IMR-90 (cell line): ENCODE measurements at regions not wholly inside any gene's neighbourhood (a gene's known extent, or its start where the extent isn't known, plus 50 kb on each side); places are given as distances from the start of the nearest gene placed in this dataset.

Experiments used
- ATAC-seq: fragments of 200-7000 bp; cut with Tn5 transposase; 2 replicates; pipeline ENCODE4 v1.9.1; 2020; ENCODE audit warnings: low read depth, mild to moderate bottlenecking, moderate library complexity
- BruUV-seq: library from RNA; stranded (reverse); fragments of 400-500 nt; replicated peaks from 2 replicates; lab custom pipeline; 2021; lab: Mats Ljungman, UMichigan
- CTCF ChIA-PET: fragments of 300-600 bp; formaldehyde crosslinking; extraction: SDS; loops from one replicate; lab custom pipeline; 2021; ENCODE audit warnings: antibody characterized with exemption; lab: Yijun Ruan, JAX
- POLR2A ChIA-PET: fragments of 300-600 bp; sonication (Branson Sonifier 250); formaldehyde crosslinking; loops from one replicate; lab custom pipeline; 2022; ENCODE audit warnings: antibody characterized with exemption; ENCODE audit not compliant: unreplicated experiment; lab: Charles Lee
- DNase-seq: peaks from one replicate; pipeline ENCODE4 v3.0.0; 2013
- H2AFZ ChIP-seq: replicated peaks from 2 replicates; pipeline ENCODE3; 2013; ENCODE audit warnings: low read length, mild to moderate bottlenecking; ENCODE audit not compliant: poor library complexity
- H2AK5ac ChIP-seq: 2 replicates; pipeline ENCODE4 v1.6.1; 2013; ENCODE audit warnings: low read depth, low read length, inconsistent platforms
- H2AK9ac ChIP-seq: replicated peaks from 2 replicates; pipeline ENCODE3; 2013; ENCODE audit warnings: mild to moderate bottlenecking, low read depth, low read length, moderate library complexity; ENCODE audit not compliant: poor library complexity
- H2BK120ac ChIP-seq: 2 replicates; pipeline ENCODE4 v1.6.1; 2013; ENCODE audit warnings: low read depth, low read length, inconsistent platforms
- H2BK15ac ChIP-seq: 3 replicates; pipeline ENCODE4 v1.6.1; 2013; ENCODE audit warnings: low read depth, low read length, inconsistent platforms
- H2BK20ac ChIP-seq: 2 replicates; pipeline ENCODE4 v1.6.1; 2013; ENCODE audit warnings: low read depth, mild to moderate bottlenecking, inconsistent platforms, low read length, moderate library complexity
- H2BK5ac ChIP-seq: 2 replicates; pipeline ENCODE4 v1.6.1; 2013; ENCODE audit warnings: mild to moderate bottlenecking, low read depth, low read length, inconsistent platforms; ENCODE audit not compliant: poor library complexity, severe bottlenecking
- H3K14ac ChIP-seq: replicated peaks from 2 replicates; pipeline ENCODE4 v1.6.1; 2013; ENCODE audit warnings: low read depth, low read length, inconsistent platforms
- H3K18ac ChIP-seq: 2 replicates; pipeline ENCODE4 v1.6.1; 2013; ENCODE audit warnings: low read depth, low read length, control low read depth
- H3K23ac ChIP-seq: 2 replicates; pipeline ENCODE4 v1.6.1; 2013; ENCODE audit warnings: low read depth, low read length, inconsistent platforms
- H3K27ac ChIP-seq: 2 replicates; pipeline ENCODE4 v1.5.1; 2013; ENCODE audit warnings: mild to moderate bottlenecking, control low read depth, low read length; ENCODE audit not compliant: insufficient read depth
- H3K27me3 ChIP-seq: 2 replicates; pipeline ENCODE4 v1.6.1; 2013; ENCODE audit warnings: low read length; ENCODE audit not compliant: control insufficient read depth, insufficient read depth
- H3K36me3 ChIP-seq: 2 replicates; pipeline ENCODE4 v1.6.1; 2013; ENCODE audit warnings: low read length, mixed read lengths; ENCODE audit not compliant: control insufficient read depth, insufficient read depth
- H3K4ac ChIP-seq: 2 replicates; pipeline ENCODE4 v1.6.1; 2013; ENCODE audit warnings: low read depth, low read length, inconsistent platforms
- H3K4me1 ChIP-seq: 2 replicates; pipeline ENCODE4 v1.6.1; 2013; ENCODE audit warnings: low read length, mixed read lengths; ENCODE audit not compliant: control insufficient read depth, insufficient read depth
- H3K4me2 ChIP-seq: 2 replicates; pipeline ENCODE4 v1.6.1; 2013; ENCODE audit warnings: low read depth, mild to moderate bottlenecking, control low read depth, low read length, moderate library complexity
- H3K4me3 ChIP-seq: 2 replicates; pipeline ENCODE4 v1.5.1; 2013; ENCODE audit warnings: low read depth, mild to moderate bottlenecking, control low read depth, low read length, moderate library complexity; ENCODE audit not compliant: insufficient read depth
- H3K56ac ChIP-seq: 2 replicates; pipeline ENCODE4 v1.6.1; 2013; ENCODE audit warnings: low read length, inconsistent platforms; ENCODE audit not compliant: insufficient read depth; ENCODE audit errors: extremely low read depth
- H3K79me1 ChIP-seq, 2 experiments: 2 replicates each; pipeline ENCODE4 v1.6.1; 2013; ENCODE audit warnings: low read length in 2 of 2, inconsistent platforms in 1 of 2, low read depth in 1 of 2
- H3K9ac ChIP-seq: 2 replicates; pipeline ENCODE4 v1.6.1; 2013; ENCODE audit warnings: low read depth, low read length, control low read depth
- H3K9me1 ChIP-seq: 2 replicates; pipeline ENCODE4 v1.6.1; 2013; ENCODE audit warnings: low read length, inconsistent platforms; ENCODE audit not compliant: insufficient read depth
- H3K9me3 ChIP-seq: 2 replicates; pipeline ENCODE4 v1.6.1; 2013; ENCODE audit warnings: low read length; ENCODE audit not compliant: control insufficient read depth, insufficient read depth
- H4K20me1 ChIP-seq: 2 replicates; pipeline ENCODE4 v1.6.1; 2013; ENCODE audit warnings: low read length, inconsistent platforms; ENCODE audit not compliant: insufficient read depth
- H4K5ac ChIP-seq: 2 replicates; pipeline ENCODE4 v1.6.1; 2013; ENCODE audit warnings: mild to moderate bottlenecking, low read depth, low read length, control low read depth
- H4K8ac ChIP-seq, 2 experiments: 2 replicates each; pipeline ENCODE4 v1.6.1; 2013; ENCODE audit warnings: low read depth in 2 of 2, low read length in 2 of 2, control low read depth in 1 of 2, inconsistent platforms in 1 of 2
- H4K91ac ChIP-seq: 2 replicates; pipeline ENCODE4 v1.6.1; 2013; ENCODE audit warnings: low read depth, low read length, inconsistent platforms; ENCODE audit not compliant: insufficient read depth
- BHLHE40 ChIP-seq: fragments of 150-350 bp; IDR thresholded peaks from 2 replicates; pipeline ENCODE4 v1.6.1; 2016; ENCODE audit warnings: mild to moderate bottlenecking, low read depth, low read length
- CEBPB ChIP-seq: IDR thresholded peaks from 2 replicates; pipeline ENCODE4 v1.6.1; 2012; ENCODE audit warnings: low read depth, low read length, improper control_type of control experiment
- CHD1 ChIP-seq: IDR thresholded peaks from 2 replicates; pipeline ENCODE4 v1.6.1; 2012; ENCODE audit warnings: low read depth, low read length, improper control_type of control experiment
- FOS ChIP-seq: fragments of 150-350 bp; IDR thresholded peaks from 2 replicates; pipeline ENCODE4 v1.6.1; 2016; ENCODE audit warnings: low read depth, low read length
- MAFK ChIP-seq: IDR thresholded peaks from 2 replicates; pipeline ENCODE4 v1.6.1; 2012; ENCODE audit warnings: low read depth, low read length, improper control_type of control experiment
- MAZ ChIP-seq: IDR thresholded peaks from 2 replicates; pipeline ENCODE4 v1.6.1; 2012; ENCODE audit warnings: low read depth, mild to moderate bottlenecking, low read length, improper control_type of control experiment, moderate library complexity, borderline replicate concordance
- MXI1 ChIP-seq: IDR thresholded peaks from 2 replicates; pipeline ENCODE4 v1.6.1; 2012; ENCODE audit warnings: low read depth, mild to moderate bottlenecking, low read length, moderate library complexity, borderline replicate concordance
- NFE2L2 ChIP-seq: fragments of 150-350 bp; IDR thresholded peaks from 2 replicates; pipeline ENCODE4 v1.6.1; 2016; ENCODE audit warnings: low read depth, mild to moderate bottlenecking, low read length
- POLR2A ChIP-seq: IDR thresholded peaks from 2 replicates; pipeline ENCODE4 v1.6.1; 2012; ENCODE audit warnings: mild to moderate bottlenecking, low read depth, low read length
- RAD21 ChIP-seq: IDR thresholded peaks from 2 replicates; pipeline ENCODE4 v1.6.1; 2012; ENCODE audit warnings: low read length, improper control_type of control experiment
- RCOR1 ChIP-seq: IDR thresholded peaks from 2 replicates; pipeline ENCODE4 v1.6.1; 2012; ENCODE audit warnings: mild to moderate bottlenecking, low read length, improper control_type of control experiment; ENCODE audit not compliant: insufficient replicate concordance
- RFX5 ChIP-seq: IDR thresholded peaks from 2 replicates; pipeline ENCODE4 v1.8.0; 2012; ENCODE audit warnings: low read depth, mild to moderate bottlenecking, low read length, moderate library complexity
- SMC3 ChIP-seq: fragments of 150-350 bp; IDR thresholded peaks from 2 replicates; pipeline ENCODE4 v1.6.1; 2016; ENCODE audit warnings: low read depth, mild to moderate bottlenecking, antibody characterized with exemption, low read length, moderate library complexity
- WGBS, 2 experiments: methylation state at CpG; one replicate each; pipeline versions ENCODE4 v1.1.5 to v1.1.7; 2013; ENCODE audit warnings: missing lambda C conversion rate in 2 of 2; ENCODE audit not compliant: insufficient read length in 1 of 2; ENCODE audit errors: extremely low coverage in 2 of 2; 5-methylcytosine and 5-hydroxymethylcytosine counted together
- dilution Hi-C: fragments of 300-500 bp; cut with HindIII; formaldehyde crosslinking; loops from one replicate; pipeline ENCODE4 v1.14.3; 2018; ENCODE audit warnings: low sequenced_read_pairs; ENCODE audit not compliant: unreplicated experiment
- in situ Hi-C: fragments of 300-500 bp; cut with MboI; formaldehyde crosslinking; loops from 3 replicates; pipeline ENCODE4 v1.14.3; 2019; ENCODE audit warnings: low sequenced_read_pairs, inconsistent platforms, mixed read lengths
- intact Hi-C: fragments of 100-400 bp; cut with micrococcal nuclease; formaldehyde crosslinking; loops from 2 replicates; pipeline ENCODE4 v1.10.0; 2022
- TF ChIP-seq, protein P1 (sequence below): fragments of 150-350 bp; IDR thresholded peaks from 2 replicates; pipeline ENCODE4 v1.6.1; 2016; ENCODE audit warnings: low read depth, mild to moderate bottlenecking, low read length, moderate library complexity, borderline replicate concordance
- TF ChIP-seq, protein P2 (sequence below): conservative IDR thresholded peaks from 2 replicates; pipeline ENCODE4 v1.5.1; 2012; ENCODE audit warnings: mild to moderate bottlenecking, low read depth, low read length, improper control_type of control experiment
- TF ChIP-seq, protein P3 (sequence below): fragments of 150-350 bp; IDR thresholded peaks from 2 replicates; pipeline ENCODE4 v1.6.1; 2017; ENCODE audit warnings: mild to moderate bottlenecking, antibody characterized with exemption, low read length, low read depth

DNA sequence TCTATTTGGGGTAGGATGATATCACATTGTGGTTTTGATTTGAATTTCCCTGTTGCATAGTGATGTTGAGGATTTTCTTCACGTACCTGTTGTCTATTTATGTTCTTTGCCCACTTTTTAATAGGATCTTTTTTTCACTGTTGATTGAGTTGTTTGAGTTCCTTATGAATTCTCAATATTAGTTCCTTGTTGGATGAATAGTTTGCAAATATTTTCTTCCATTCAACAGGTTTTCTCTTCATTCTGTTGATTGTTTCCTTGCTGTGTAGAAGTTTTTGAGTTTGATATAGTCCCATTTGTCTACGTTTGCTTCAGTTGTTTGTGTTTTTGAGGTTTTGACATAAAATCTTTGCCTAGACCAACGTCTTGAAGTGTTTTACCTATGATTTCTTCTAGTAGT lies 369.5 kb upstream of the CAMK1G start:
- H2AFZ ChIP-seq, result no peak overlapping the region
- H2AK5ac ChIP-seq, result no peak overlapping the region
- no peaks in the 10 kb centered on the region for H3K79me1 ChIP-seq
- no TSS peak for BruUV-seq
- no peaks in the 10 kb centered on the region for H4K20me1 ChIP-seq
- in situ Hi-C loops (no loop called here), dilution Hi-C loops (no loop called here), intact Hi-C loops (no loop called here)
- H3K4ac ChIP-seq, result no peak overlapping the region
- no peak overlapping the region for H4K91ac ChIP-seq
- H3K27ac ChIP-seq, result no peak overlapping the region
- no peak overlapping the region for H4K8ac ChIP-seq
- H3K4me1 ChIP-seq, result no peaks in the 10 kb centered on the region
- ChIA-PET CTCF (no interaction called here), POLR2A (no interaction called here)
- H3K9me1 ChIP-seq, result no peaks in the 10 kb centered on the region
- DNase-seq (no peak), ATAC-seq (no peak)
- H4K5ac ChIP-seq, result no peak overlapping the region
- WGBS, 2 experiments, result no CpG with 5 or more reads among the region's 3 CpGs
- H2BK15ac ChIP-seq, result no peak overlapping the region
- H3K23ac ChIP-seq, result no peak overlapping the region
- no peak overlapping the region for H3K18ac ChIP-seq
- no peak overlapping the region for H2BK120ac ChIP-seq
- H3K4me3 ChIP-seq, result no peak overlapping the region
- no peak overlapping the region for H3K9ac ChIP-seq
- no peaks in the 10 kb centered on the region for H3K9me3 ChIP-seq
- no peak overlapping the region for H3K56ac ChIP-seq
- TF ChIP-seq NFE2L2 (no peak), RAD21 (no peak), RFX5 (no peak), BHLHE40 (no peak), MXI1 (no peak), SMC3 (no peak), CHD1 (no peak), MAFK (no peak), MAZ (no peak), RCOR1 (no peak), FOS (no peak), CEBPB (no peak), POLR2A (no peak)
- TF ChIP-seq, protein P1, sequence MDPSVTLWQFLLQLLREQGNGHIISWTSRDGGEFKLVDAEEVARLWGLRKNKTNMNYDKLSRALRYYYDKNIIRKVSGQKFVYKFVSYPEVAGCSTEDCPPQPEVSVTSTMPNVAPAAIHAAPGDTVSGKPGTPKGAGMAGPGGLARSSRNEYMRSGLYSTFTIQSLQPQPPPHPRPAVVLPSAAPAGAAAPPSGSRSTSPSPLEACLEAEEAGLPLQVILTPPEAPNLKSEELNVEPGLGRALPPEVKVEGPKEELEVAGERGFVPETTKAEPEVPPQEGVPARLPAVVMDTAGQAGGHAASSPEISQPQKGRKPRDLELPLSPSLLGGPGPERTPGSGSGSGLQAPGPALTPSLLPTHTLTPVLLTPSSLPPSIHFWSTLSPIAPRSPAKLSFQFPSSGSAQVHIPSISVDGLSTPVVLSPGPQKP, result no peak
- TF ChIP-seq, protein P2, sequence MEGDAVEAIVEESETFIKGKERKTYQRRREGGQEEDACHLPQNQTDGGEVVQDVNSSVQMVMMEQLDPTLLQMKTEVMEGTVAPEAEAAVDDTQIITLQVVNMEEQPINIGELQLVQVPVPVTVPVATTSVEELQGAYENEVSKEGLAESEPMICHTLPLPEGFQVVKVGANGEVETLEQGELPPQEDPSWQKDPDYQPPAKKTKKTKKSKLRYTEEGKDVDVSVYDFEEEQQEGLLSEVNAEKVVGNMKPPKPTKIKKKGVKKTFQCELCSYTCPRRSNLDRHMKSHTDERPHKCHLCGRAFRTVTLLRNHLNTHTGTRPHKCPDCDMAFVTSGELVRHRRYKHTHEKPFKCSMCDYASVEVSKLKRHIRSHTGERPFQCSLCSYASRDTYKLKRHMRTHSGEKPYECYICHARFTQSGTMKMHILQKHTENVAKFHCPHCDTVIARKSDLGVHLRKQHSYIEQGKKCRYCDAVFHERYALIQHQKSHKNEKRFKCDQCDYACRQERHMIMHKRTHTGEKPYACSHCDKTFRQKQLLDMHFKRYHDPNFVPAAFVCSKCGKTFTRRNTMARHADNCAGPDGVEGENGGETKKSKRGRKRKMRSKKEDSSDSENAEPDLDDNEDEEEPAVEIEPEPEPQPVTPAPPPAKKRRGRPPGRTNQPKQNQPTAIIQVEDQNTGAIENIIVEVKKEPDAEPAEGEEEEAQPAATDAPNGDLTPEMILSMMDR, result no peak
- TF ChIP-seq, protein P3, sequence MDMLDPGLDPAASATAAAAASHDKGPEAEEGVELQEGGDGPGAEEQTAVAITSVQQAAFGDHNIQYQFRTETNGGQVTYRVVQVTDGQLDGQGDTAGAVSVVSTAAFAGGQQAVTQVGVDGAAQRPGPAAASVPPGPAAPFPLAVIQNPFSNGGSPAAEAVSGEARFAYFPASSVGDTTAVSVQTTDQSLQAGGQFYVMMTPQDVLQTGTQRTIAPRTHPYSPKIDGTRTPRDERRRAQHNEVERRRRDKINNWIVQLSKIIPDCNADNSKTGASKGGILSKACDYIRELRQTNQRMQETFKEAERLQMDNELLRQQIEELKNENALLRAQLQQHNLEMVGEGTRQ, result no peak
- H3K14ac ChIP-seq, result no peak overlapping the region
- H3K36me3 ChIP-seq, result no peaks in the 10 kb centered on the region
- H3K27me3 ChIP-seq, result no peaks in the 10 kb centered on the region
- H3K4me2 ChIP-seq, result no peak overlapping the region
- H2AK9ac ChIP-seq, result no peak overlapping the region
- no peak overlapping the region for H2BK20ac ChIP-seq
- H2BK5ac ChIP-seq, result no peak overlapping the region
